Stimulated activated CD4-positive, alpha-beta T cell treated with anti-CD3 and anti-CD28 coated beads, TNF-alpha, amount 100 ng/mL, for 24 hours (primary cell): ENCODE measurements at regions not wholly inside any gene's neighbourhood (a gene's known extent, or its start where the extent isn't known, plus 50 kb on each side); places are given as distances from the start of the nearest gene placed in this dataset.

Experiments used
- DNase-seq, 3 experiments: peaks; one replicate each; pipeline ENCODE4 v3.0.0-alpha.2; 2020; ENCODE audit warnings: low read depth in 3 of 3

GRCh38 chr14:22159099-22159498 lies 429.9 kb downstream of the DAD1 start:
- DNase-seq, result no peak

DNA sequence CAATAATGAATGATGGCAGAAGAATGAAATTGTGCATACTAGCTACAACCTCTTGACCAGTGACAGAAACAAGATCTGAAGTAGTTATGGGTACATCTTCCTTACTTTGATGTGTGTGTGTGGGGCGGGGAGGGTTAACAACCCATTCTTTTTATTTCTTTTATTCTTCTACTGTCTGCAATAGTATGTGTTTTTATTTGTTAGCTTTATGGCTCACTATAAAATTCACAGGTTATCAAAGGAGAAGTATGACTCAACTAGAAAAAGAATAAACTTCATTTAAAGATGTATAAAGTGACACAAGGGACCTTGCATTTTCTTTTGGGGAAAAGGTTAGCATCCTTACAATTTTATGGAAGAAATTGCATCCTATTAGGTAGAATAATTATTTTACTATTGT lies 430.5 kb downstream of the DAD1 start:
- no peak for DNase-seq

- no peak for DNase-seq
These were observed 433.5 kb downstream of the DAD1 start for GRCh38 chr14:22155571-22155970.

DNA sequence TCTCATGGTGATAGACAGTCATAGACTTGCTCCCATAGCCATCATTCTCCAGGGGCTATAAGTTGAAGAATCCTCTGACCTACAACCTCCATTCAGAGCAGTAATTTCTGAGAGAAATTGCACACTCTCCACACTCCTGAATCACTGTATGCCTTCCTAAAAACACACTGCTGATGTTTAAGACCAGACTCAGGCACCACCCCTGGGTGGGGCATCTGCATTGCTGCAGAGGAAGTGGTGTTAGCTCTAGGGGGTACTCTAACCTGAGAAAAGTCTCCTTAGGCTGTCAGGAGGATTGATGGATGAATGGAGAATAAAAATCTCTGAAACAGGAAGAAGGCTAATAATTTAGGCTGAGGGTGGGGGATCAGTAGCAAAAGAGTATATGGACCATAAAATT lies 436.1 kb downstream of the DAD1 start:
- no peak for DNase-seq

GRCh38 chr14:22152161-22152870 lies 436.7 kb downstream of the DAD1 start:
- DNase-seq, result no peak

DNA sequence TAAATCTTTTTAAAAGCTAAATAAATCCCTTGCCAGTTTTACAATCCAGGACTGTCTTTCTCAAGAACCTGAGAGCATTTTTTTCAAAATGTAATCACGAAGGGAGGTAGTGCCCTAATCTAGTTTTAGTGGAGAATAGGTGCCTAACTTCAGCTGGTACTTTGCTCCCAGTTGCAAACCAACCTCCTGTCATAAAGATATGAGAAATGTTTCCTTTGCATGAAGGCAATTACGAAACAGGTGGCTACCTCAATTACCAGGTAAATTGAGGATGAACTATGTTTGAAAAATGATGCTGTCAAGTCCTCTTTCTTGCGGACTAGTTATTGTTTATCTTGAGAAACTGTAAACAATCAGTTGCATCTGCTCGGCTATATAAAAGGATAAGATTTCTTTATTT lies 437.9 kb downstream of the DAD1 start:
- no peak for DNase-seq

GRCh38 chr14:22149058-22149457 lies 440.0 kb downstream of the DAD1 start:
- DNase-seq, result no peak

DNA sequence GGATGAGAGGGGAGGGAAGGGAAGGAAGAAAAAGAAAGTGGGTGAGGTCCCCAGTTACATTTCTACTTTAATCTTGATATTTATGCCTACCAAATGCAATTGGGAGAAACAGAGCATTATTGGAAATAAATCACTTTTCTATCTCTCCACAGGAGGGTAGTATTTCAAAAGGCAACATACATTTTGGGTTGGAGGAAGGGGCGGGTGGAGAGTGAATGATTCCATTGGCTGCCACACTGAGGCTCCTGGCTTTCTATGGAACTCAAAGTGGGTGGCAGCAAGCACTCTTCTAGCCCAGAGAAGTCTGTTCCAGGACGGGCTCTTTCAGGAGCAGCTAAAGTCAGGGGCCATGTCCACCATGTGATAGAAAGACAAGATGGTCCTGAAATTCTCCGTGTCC lies 441.3 kb downstream of the DAD1 start:
- no peak for DNase-seq

- no peak for DNase-seq
These were observed 445.7 kb downstream of the DAD1 start for GRCh38 chr14:22143363-22143762.

DNA sequence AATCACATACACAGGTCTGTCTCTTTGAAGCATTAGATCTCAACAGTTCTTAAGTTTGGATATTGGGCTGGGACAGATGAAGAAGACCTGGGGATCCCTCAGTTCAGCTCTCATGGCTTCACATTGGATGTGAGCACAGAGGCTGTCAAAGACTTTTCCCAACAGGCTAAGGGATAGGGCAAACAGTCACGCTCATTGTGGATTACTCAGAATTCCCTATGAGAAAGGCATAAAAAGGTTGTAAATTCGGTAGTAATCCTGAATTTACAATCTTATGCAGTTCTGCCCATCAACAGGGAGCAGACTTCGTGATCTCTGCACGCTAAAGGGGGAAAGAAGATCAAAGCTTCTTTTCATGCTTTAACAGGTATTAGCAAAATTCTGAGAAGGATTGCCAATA lies 448.4 kb downstream of the DAD1 start:
- DNase-seq, result no peak

GRCh38 chr14:22131749-22132476 lies 457.1 kb downstream of the DAD1 start:
- DNase-seq, result peak in 1 of 3 experiments; percentile 14

DNA sequence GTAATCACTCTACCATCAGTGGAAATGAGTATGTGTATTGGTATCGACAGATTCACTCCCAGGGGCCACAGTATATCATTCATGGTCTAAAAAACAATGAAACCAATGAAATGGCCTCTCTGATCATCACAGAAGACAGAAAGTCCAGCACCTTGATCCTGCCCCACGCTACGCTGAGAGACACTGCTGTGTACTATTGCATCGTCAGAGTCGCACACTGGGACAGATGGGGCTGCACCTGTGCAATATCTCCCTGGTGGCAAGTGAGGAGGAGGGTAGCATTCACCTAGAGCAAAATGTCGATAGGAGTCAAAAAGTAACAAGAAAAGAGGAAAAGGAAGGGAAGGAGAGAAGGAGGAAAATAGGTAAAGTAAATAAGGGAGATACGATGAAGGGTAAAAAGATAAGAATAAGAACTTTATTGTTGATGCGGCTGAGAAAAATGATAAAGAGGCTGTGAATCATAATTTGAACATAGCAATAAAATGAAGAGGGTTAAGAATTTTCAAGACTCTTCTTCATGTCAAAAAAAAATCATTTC lies 450.5 kb upstream of the OR4E1 start:
- DNase-seq, result no peak

- DNase-seq, result no peak
These were observed 449.4 kb upstream of the OR4E1 start for GRCh38 chr14:22122829-22123560.

DNA sequence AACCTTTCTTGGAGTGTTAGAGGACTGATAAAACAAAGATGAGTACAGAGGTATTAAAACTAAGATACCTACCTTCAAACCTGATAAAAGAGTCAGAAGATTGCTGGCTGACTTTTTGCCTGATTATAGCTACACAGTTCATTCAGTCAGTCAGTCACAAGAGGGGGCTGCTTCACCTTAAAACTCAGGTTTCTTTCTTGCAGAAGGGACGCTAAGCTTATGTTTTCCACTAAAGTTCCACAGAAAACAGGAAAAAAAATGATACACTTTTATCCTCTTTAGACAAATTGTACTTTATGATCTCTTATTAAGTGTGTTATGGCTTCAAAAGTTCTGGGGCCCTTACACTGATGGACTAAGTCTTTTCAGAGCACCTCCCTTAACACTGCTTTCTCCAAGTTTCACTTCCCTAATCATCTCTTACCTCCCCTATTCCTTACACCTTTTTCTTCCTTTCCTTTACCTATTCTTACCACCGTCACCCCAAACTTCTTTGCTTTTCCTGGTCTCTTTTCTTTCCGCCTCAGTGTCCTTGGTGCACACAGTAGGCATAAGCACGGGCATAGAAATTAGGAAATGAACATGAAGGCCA lies 448.7 kb upstream of the OR4E1 start:
- no peak for DNase-seq

- DNase-seq, result no peak
These were observed 445.4 kb upstream of the OR4E1 start for GRCh38 chr14:22118899-22119477.

GRCh38 chr14:22113401-22113800 lies 439.8 kb upstream of the OR4E1 start:
- DNase-seq, result no peak

- DNase-seq, result peak in 1 of 3 experiments; percentile 35
These were observed 438.4 kb upstream of the OR4E1 start for GRCh38 chr14:22112004-22112403.

GRCh38 chr14:22107753-22108152 lies 434.1 kb upstream of the OR4E1 start:
- no peak for DNase-seq

GRCh38 chr14:22106700-22107697 lies 433.4 kb upstream of the OR4E1 start:
- no peak for DNase-seq

DNA sequence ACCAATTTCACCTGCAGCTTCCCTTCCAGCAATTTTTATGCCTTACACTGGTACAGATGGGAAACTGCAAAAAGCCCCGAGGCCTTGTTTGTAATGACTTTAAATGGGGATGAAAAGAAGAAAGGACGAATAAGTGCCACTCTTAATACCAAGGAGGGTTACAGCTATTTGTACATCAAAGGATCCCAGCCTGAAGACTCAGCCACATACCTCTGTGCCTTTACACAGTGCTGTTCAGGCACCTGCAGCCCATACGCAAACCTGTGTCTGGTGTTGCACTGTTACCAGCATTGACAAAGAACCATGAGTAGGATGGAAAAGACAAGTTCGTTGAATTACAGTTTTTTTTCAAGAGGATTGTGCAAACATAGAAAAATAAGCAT lies 432.0 kb upstream of the OR4E1 start:
- DNase-seq, result no peak
